ENCODE measurements at regions not wholly inside any gene's neighbourhood (a gene's known extent, or its start where the extent isn't known, plus 50 kb on each side); places are given as distances from the start of the nearest gene placed in this dataset.

- H4K91ac ChIP-seq (ENCODE audit: low read depth, low read length, poor library complexity), result no peak overlapping the region
- no peak overlapping the region for H3K14ac ChIP-seq (ENCODE audit: low read length)
- H3K9ac ChIP-seq (ENCODE audit: low read depth, low read length, poor library complexity), result no peak overlapping the region
- H2BK15ac ChIP-seq (ENCODE audit: low read length), result no peak overlapping the region
- H3K23ac ChIP-seq (ENCODE audit: low read depth, low read length, poor library complexity), result no peak overlapping the region
- H3K18ac ChIP-seq (ENCODE audit: low read length), result no peak overlapping the region
- H3K36me3 ChIP-seq (replicated peaks in 1 of 2; ENCODE audit: control insufficient read depth in 2 of 2, insufficient read depth in 2 of 2, low read length in 2 of 2), result no peaks in the 10 kb centered on the region
- H3K4me2 ChIP-seq (ENCODE audit: insufficient read depth, low read length, poor library complexity, severe bottlenecking), result no peak overlapping the region
- H3K9me3 ChIP-seq (replicated peaks in 1 of 2; ENCODE audit: control insufficient read depth in 2 of 2, insufficient read depth in 1 of 2, low read depth in 1 of 2, low read length in 2 of 2), result peaks cover 0 to 5% of the 10 kb centered on the region in 2 donors
- no peaks in the 10 kb centered on the region for H3K79me1 ChIP-seq (ENCODE audit: low read depth, low read length)
- H3K27ac ChIP-seq (replicated peaks; ENCODE audit: low read length), result peak overlapping the region; percentile 20
- no peak for DNase-seq (ENCODE audit: low spot score)
- no peak overlapping the region for H3K4ac ChIP-seq (ENCODE audit: low read length)
- H2AFZ ChIP-seq (ENCODE audit: low read length), result peak overlapping the region; percentile 63
- H3K4me1 ChIP-seq (ENCODE audit: control insufficient read depth in 2 of 2, insufficient read depth in 1 of 2, low read depth in 1 of 2, low read length in 2 of 2), result peaks cover 5 to 6% of the 10 kb centered on the region in 2 donors
- no peaks in the 10 kb centered on the region for H3K27me3 ChIP-seq (ENCODE audit: control insufficient read depth in 3 of 3, insufficient read depth in 3 of 3, low read depth in 1 of 3, low read length in 3 of 3)
- H2BK5ac ChIP-seq (ENCODE audit: low read length), result no peak overlapping the region
- WGBS, 2 donors (ENCODE audit: extremely low coverage in 2 of 2, insufficient read length in 2 of 2, insufficient replicate concordance in 1 of 2), result no CpG with 5 or more reads among the region's 2 CpGs
- H3K4me3 ChIP-seq (ENCODE audit: low read length in 2 of 2), result no peak overlapping the region
- no peak overlapping the region for H4K8ac ChIP-seq (ENCODE audit: low read depth, low read length)
- H2BK12ac ChIP-seq (ENCODE audit: low read length), result no peak overlapping the region
- no peak overlapping the region for H2AK5ac ChIP-seq (ENCODE audit: low read depth, low read length)
- no peak overlapping the region for H2BK120ac ChIP-seq (ENCODE audit: low read depth, low read length)
Measured at GRCh38 chr4:181258569-181258968, 984.6 kb upstream of the TENM3 start.

DNA sequence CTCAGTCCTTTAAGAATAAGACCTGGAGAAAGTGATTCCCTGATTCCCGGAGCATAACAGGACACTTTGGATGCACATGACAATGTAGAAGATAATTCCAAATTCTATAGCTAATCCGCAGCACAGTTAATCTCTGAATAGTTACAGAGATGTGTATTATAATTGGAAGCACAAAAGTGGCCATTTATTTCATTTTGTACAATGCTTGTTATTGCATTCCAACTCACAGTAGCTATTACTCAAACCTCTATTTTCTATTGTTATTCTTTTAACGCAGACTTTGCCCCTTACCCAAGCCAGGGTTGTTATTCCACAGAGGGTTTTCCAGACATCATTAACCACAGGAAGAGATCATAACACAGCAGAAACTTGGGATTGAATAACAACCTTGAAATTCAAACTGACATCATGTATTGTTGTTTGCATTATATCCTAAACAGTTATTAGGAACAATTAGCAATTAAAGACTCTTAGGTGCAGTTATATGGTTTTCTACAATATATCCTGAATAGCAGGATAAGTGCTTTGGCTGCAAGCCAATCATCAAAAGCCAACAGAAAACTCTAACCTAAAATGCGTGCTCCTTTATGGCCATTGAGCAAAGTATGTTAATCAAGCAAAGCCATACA, 984.0 kb upstream of the TENM3 start:
- H3K27ac ChIP-seq (replicated peaks; ENCODE audit: low read length), result no peak overlapping the region
- no peak overlapping the region for H3K4me2 ChIP-seq (ENCODE audit: insufficient read depth, low read length, poor library complexity, severe bottlenecking)
- H3K9me3 ChIP-seq (replicated peaks in 1 of 2; ENCODE audit: control insufficient read depth in 2 of 2, insufficient read depth in 1 of 2, low read depth in 1 of 2, low read length in 2 of 2), result peaks cover 0 to 5% of the 10 kb centered on the region in 2 donors
- no peak overlapping the region for H2BK120ac ChIP-seq (ENCODE audit: low read depth, low read length)
- no peaks in the 10 kb centered on the region for H3K27me3 ChIP-seq (ENCODE audit: control insufficient read depth in 3 of 3, insufficient read depth in 3 of 3, low read depth in 1 of 3, low read length in 3 of 3)
- H2BK5ac ChIP-seq (ENCODE audit: low read length), result no peak overlapping the region
- no peak overlapping the region for H4K91ac ChIP-seq (ENCODE audit: low read depth, low read length, poor library complexity)
- no CpG with 5 or more reads among the region's 4 CpGs for WGBS, 2 donors (ENCODE audit: extremely low coverage in 2 of 2, insufficient read length in 2 of 2, insufficient replicate concordance in 1 of 2)
- H2AFZ ChIP-seq (ENCODE audit: low read length), result peak overlapping the region; percentile 63
- H2AK5ac ChIP-seq (ENCODE audit: low read depth, low read length), result no peak overlapping the region
- no peak overlapping the region for H3K4me3 ChIP-seq (ENCODE audit: low read length in 2 of 2)
- H3K79me1 ChIP-seq (ENCODE audit: low read depth, low read length), result no peaks in the 10 kb centered on the region
- no peak overlapping the region for H3K14ac ChIP-seq (ENCODE audit: low read length)
- no peak overlapping the region for H3K18ac ChIP-seq (ENCODE audit: low read length)
- no peak overlapping the region for H4K8ac ChIP-seq (ENCODE audit: low read depth, low read length)
- H3K23ac ChIP-seq (ENCODE audit: low read depth, low read length, poor library complexity), result no peak overlapping the region
- H3K4ac ChIP-seq (ENCODE audit: low read length), result no peak overlapping the region
- H3K4me1 ChIP-seq (ENCODE audit: control insufficient read depth in 2 of 2, insufficient read depth in 1 of 2, low read depth in 1 of 2, low read length in 2 of 2), result peaks cover 4 to 5% of the 10 kb centered on the region in 2 donors
- H3K9ac ChIP-seq (ENCODE audit: low read depth, low read length, poor library complexity), result no peak overlapping the region
- H2BK12ac ChIP-seq (ENCODE audit: low read length), result no peak overlapping the region
- no peak overlapping the region for H2BK15ac ChIP-seq (ENCODE audit: low read length)
- no peak for DNase-seq (ENCODE audit: low spot score)
- H3K36me3 ChIP-seq (replicated peaks in 1 of 2; ENCODE audit: control insufficient read depth in 2 of 2, insufficient read depth in 2 of 2, low read length in 2 of 2), result no peaks in the 10 kb centered on the region

- Histone ChIP-seq H3K79me1 (ENCODE audit: low read depth, low read length) (no peaks in the 10 kb centered on the region), H2BK12ac (ENCODE audit: low read length) (no peak overlapping the region), H4K91ac (ENCODE audit: low read depth, low read length, poor library complexity) (no peak overlapping the region), H2AFZ (ENCODE audit: low read length) (peak overlapping the region; percentile 68), H3K4me2 (ENCODE audit: insufficient read depth, low read length, poor library complexity, severe bottlenecking) (peak overlapping the region; percentile 37), H3K9me3 (replicated peaks in 1 of 2; ENCODE audit: control insufficient read depth in 2 of 2, insufficient read depth in 1 of 2, low read depth in 1 of 2, low read length in 2 of 2) (peaks cover 0 to 2% of the 10 kb centered on the region in 2 donors), H2BK120ac (ENCODE audit: low read depth, low read length) (no peak overlapping the region), H3K18ac (ENCODE audit: low read length) (no peak overlapping the region), H3K4me1 (ENCODE audit: control insufficient read depth in 2 of 2, insufficient read depth in 1 of 2, low read depth in 1 of 2, low read length in 2 of 2) (peaks cover 4 to 11% of the 10 kb centered on the region in 2 donors), H3K27me3 (ENCODE audit: control insufficient read depth in 3 of 3, insufficient read depth in 3 of 3, low read depth in 1 of 3, low read length in 3 of 3) (no peaks in the 10 kb centered on the region), H3K36me3 (replicated peaks in 1 of 2; ENCODE audit: control insufficient read depth in 2 of 2, insufficient read depth in 2 of 2, low read length in 2 of 2) (no peaks in the 10 kb centered on the region), H2AK5ac (ENCODE audit: low read depth, low read length) (no peak overlapping the region), H3K27ac (replicated peaks; ENCODE audit: low read length) (no peak overlapping the region), H3K23ac (ENCODE audit: low read depth, low read length, poor library complexity) (no peak overlapping the region), H3K4ac (ENCODE audit: low read length) (no peak overlapping the region), H4K8ac (ENCODE audit: low read depth, low read length) (no peak overlapping the region), H2BK15ac (ENCODE audit: low read length) (no peak overlapping the region), H3K9ac (ENCODE audit: low read depth, low read length, poor library complexity) (no peak overlapping the region), H2BK5ac (ENCODE audit: low read length) (no peak overlapping the region), H3K4me3 (ENCODE audit: low read length in 2 of 2) (no peak overlapping the region), H3K14ac (ENCODE audit: low read length) (no peak overlapping the region)
- DNase-seq (ENCODE audit: low spot score), result peak; percentile 53
- WGBS, 2 donors (ENCODE audit: extremely low coverage in 2 of 2, insufficient read length in 2 of 2, insufficient replicate concordance in 1 of 2), result no CpG with 5 or more reads among the region's 5 CpGs
Measured at GRCh38 chr4:181261279-181261678, 981.9 kb upstream of the TENM3 start.

DNA sequence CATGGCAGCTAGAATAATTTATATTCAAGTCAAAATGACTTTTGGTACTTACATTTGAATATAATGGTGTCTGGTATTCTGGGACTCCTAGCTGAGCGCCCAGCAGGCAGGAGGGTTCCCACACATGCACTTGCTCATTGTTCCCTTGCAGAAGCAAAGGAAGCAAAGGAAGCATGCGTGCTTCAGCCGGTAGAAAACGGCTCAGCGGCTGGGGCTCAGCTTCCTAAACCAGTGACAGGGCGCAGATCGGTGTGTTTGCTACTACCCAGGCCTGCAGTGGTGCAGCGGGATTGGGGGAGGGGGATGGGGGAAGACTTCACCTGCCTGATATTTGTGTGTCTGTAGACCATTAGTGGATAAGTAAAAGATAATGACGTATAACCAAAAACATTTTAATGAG, 978.3 kb upstream of the TENM3 start:
- Histone ChIP-seq H3K4me1 (ENCODE audit: control insufficient read depth in 2 of 2, insufficient read depth in 1 of 2, low read depth in 1 of 2, low read length in 2 of 2) (peaks cover 2 to 6% of the 10 kb centered on the region in 2 donors), H2BK15ac (ENCODE audit: low read length) (no peak overlapping the region), H3K4me3 (ENCODE audit: low read length in 2 of 2) (no peak overlapping the region), H3K9ac (ENCODE audit: low read depth, low read length, poor library complexity) (no peak overlapping the region), H3K18ac (ENCODE audit: low read length) (no peak overlapping the region), H3K79me1 (ENCODE audit: low read depth, low read length) (no peaks in the 10 kb centered on the region), H3K4ac (ENCODE audit: low read length) (no peak overlapping the region), H2BK5ac (ENCODE audit: low read length) (no peak overlapping the region), H3K36me3 (replicated peaks in 1 of 2; ENCODE audit: control insufficient read depth in 2 of 2, insufficient read depth in 2 of 2, low read length in 2 of 2) (no peaks in the 10 kb centered on the region), H3K14ac (ENCODE audit: low read length) (no peak overlapping the region), H4K8ac (ENCODE audit: low read depth, low read length) (no peak overlapping the region), H2AK5ac (ENCODE audit: low read depth, low read length) (no peak overlapping the region), H3K9me3 (replicated peaks in 1 of 2; ENCODE audit: control insufficient read depth in 2 of 2, insufficient read depth in 1 of 2, low read depth in 1 of 2, low read length in 2 of 2) (no peaks in the 10 kb centered on the region), H2BK12ac (ENCODE audit: low read length) (no peak overlapping the region), H3K4me2 (ENCODE audit: insufficient read depth, low read length, poor library complexity, severe bottlenecking) (no peak overlapping the region), H2BK120ac (ENCODE audit: low read depth, low read length) (no peak overlapping the region), H4K91ac (ENCODE audit: low read depth, low read length, poor library complexity) (no peak overlapping the region), H3K27ac (replicated peaks; ENCODE audit: low read length) (no peak overlapping the region), H2AFZ (ENCODE audit: low read length) (peak overlapping the region; percentile 75), H3K27me3 (ENCODE audit: control insufficient read depth in 3 of 3, insufficient read depth in 3 of 3, low read depth in 1 of 3, low read length in 3 of 3) (no peaks in the 10 kb centered on the region), H3K23ac (ENCODE audit: low read depth, low read length, poor library complexity) (no peak overlapping the region)
- DNase-seq (ENCODE audit: low spot score), result peak; percentile 14
- no CpG with 5 or more reads among the region's 9 CpGs for WGBS, 2 donors (ENCODE audit: extremely low coverage in 2 of 2, insufficient read length in 2 of 2, insufficient replicate concordance in 1 of 2)

Measured in neuronal stem cell (in vitro differentiated cells).